ENCODE measurements at regions not wholly inside any gene's neighbourhood (a gene's known extent, or its start where the extent isn't known, plus 50 kb on each side); places are given as distances from the start of the nearest gene placed in this dataset.
"Not testable (repeated sequence)": the region's sequence is repeated elsewhere in the genome, so short reads cannot be mapped to it uniquely, and the experiment has no call there.

- DNase-seq (ENCODE audit: low read depth), result no peak
Measured at GRCh38 chr14:49106741-49107667, 479.2 kb downstream of the RPS29 start.

DNA sequence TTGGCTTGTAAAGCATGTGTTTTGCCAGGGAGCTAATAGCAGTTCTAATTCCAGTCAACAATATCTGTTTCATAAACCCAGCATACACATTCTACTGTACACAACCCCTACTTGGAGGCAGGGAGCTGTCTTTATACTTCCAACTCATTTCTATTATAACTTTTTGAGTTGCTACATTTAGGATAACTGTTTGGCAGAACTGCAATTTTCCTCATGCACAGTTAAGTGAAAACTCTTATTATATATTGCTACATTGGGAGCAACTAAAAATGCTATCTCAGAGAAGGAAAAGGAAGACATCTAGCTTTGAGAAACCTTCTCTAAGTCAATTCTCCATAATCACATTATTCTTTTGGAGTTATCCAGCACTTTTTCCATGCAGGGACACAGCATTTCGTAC lies 480.2 kb downstream of the RPS29 start:
- no peak for DNase-seq (ENCODE audit: low read depth)

GRCh38 chr14:49105512-49105911 lies 480.7 kb downstream of the RPS29 start:
- no peak for DNase-seq (ENCODE audit: low read depth)

DNA sequence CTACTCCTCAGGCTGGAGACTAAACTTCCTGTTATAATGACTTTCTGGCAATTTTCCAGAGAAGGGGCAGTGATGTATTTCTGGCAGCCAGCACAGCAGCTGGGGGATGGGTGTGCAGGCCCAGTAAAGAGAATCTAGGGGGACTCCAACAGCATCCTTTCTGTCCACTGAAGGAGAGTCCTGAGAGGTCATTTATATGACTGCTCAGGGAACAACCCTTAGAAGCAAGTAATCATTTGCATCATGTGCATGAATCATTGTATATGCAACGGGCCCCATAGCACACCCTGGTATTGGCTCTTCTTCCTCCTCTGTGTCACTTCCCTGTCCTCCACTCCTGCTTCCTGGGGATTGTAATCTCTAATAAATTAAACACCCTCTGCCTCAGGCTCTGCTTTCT lies 493.8 kb downstream of the RPS29 start:
- DNase-seq (ENCODE audit: low read depth), result no peak

DNA sequence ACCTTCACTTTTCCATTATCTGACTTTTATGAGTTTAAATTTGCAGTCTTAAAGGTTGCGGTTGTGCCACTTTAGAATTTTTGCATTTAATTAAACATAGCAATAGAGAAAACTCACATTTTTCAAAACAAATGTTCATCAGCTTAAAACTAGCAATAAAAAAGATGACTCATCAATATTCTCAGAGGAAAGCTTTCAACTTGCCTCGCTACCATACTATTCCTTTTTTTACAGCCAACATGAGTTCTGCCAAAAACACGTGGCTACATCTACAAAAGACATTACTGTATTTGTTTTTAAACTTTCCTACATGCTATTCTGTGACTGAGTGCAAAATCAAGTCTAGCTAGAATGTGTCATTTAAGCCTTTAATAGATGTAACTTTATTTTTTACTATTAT lies 497.1 kb downstream of the RPS29 start:
- no peak for DNase-seq (ENCODE audit: low read depth)

- not testable (repeated sequence) for DNase-seq (ENCODE audit: low read depth)
Measured at GRCh38 chr14:49073292-49073691, 512.9 kb downstream of the RPS29 start.

DNA sequence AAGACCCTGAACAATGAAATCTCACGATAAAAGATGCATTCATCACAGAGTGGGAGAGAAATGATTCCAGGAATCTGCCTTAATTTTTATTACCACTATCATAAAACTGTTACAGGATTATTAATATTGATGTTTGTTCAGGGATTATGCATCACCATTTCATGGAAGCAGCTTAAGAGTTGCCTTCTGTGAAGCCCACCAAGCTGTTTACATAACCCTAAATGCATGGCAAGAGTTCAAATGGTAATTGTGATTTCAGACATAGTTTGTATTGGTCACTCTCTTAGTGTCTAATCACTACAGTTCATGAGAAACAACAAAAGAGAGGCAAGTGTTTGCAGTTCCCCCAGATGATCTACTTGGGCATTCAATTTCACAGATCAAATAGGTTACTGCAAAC lies 527.7 kb downstream of the RPS29 start:
- no peak for DNase-seq (ENCODE audit: low read depth)

- DNase-seq (ENCODE audit: low read depth), result no peak
Measured at GRCh38 chr14:49057838-49058510, 528.2 kb downstream of the RPS29 start.

- no peak for DNase-seq (ENCODE audit: low read depth)
Measured at GRCh38 chr14:49056021-49056420, 530.2 kb downstream of the RPS29 start.

- no peak for DNase-seq (ENCODE audit: low read depth)
Measured at GRCh38 chr14:49052521-49052920, 533.7 kb downstream of the RPS29 start.

- DNase-seq (ENCODE audit: low read depth), result no peak
Measured at GRCh38 chr14:49051328-49052060, 534.7 kb downstream of the RPS29 start.

DNA sequence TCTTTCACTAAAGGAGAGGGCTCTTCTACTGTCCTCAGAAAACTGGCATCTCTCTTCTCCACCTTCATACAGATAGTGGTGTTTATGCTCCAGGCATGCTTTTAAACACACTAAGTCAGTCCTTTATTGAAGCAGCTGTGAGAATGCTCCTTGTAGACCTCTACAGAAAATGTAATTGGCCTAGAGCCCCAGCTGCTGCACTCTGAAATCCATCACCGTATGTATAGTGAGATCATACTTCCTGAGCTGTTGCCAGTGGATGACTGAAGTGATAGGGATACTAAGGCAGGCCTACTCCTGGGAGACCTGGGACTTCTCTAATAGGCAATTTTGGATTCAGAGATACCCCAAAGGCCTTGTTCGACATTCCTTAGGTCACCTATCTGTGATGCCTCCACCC lies 535.4 kb downstream of the RPS29 start:
- no peak for DNase-seq (ENCODE audit: low read depth)

- no peak for DNase-seq (ENCODE audit: low read depth)
Measured at GRCh38 chr14:49049711-49050110, 536.5 kb downstream of the RPS29 start.

- no peak for DNase-seq (ENCODE audit: low read depth)
Measured at GRCh38 chr14:49044981-49045380, 541.2 kb downstream of the RPS29 start.

DNA sequence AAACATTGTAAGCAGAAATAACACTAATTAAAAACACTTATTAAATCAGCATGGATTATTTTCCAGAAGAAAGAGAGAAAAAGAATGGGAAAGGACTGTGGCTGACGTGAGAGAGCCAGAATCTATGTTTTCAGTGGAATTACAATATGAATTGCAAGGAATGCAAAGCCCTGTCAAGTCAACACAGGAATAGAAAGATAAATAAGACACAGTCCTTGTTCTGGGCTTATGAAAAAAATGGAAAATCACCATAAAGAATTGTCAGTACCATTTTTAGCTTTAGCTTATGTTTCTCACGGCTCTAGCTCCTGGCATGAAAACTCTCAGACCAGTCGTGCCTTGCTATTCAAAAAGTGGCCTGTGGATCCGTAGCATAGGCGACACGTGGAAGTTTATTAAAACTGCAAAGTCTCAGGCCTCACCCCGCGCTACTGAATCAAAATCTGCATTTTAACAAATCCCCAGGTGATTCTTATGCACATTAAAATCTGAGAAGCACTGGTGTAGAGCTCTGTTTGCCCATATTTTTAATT lies 549.1 kb downstream of the RPS29 start:
- DNase-seq (ENCODE audit: low read depth), result no peak

- DNase-seq (ENCODE audit: low read depth), result no peak
Measured at GRCh38 chr14:49036266-49036665, 549.9 kb downstream of the RPS29 start.

DNA sequence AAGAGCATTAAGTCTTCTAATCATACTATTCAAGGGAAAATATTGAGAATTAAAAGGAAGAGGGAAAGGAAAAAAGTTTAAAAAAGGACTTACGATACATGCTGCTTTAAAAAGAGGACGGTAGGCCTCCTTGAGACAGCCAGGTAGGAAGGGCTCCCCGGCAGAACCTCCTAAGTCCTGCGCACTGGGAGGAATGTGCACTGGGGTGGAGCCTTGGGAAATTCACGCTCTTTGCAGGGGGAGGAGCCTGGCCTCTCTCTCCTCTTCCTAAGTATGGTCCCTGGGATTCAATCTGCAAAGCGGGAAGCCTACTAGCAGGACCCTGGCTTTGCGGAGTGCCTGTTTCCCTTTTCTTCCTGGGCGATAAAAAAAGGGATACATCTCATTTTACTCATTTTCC lies 553.0 kb downstream of the RPS29 start:
- DNase-seq (ENCODE audit: low read depth), result no peak

DNA sequence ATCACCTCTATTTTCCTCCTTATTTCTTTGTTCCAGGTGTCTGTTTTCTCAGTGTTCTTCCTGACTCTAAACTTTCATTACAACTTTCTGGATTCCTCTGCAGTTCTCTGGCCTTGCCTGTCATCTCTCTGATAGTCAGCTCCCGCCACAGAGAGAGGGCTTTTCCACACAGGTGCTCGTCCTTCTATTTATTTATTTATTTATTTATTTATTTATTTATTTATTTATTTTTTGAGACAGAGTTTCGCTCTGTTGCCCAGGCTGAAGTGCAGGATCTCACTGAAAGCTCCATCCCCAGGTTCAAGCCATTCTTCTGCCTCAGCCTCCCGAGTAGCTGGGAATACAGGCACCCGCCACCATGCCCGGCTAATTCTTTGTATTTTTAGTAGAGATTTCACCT lies 554.5 kb downstream of the RPS29 start:
- DNase-seq (ENCODE audit: low read depth), result not testable (repeated sequence)

GRCh38 chr14:49019467-49020115 lies 566.6 kb downstream of the RPS29 start:
- DNase-seq (ENCODE audit: low read depth), result no peak

DNA sequence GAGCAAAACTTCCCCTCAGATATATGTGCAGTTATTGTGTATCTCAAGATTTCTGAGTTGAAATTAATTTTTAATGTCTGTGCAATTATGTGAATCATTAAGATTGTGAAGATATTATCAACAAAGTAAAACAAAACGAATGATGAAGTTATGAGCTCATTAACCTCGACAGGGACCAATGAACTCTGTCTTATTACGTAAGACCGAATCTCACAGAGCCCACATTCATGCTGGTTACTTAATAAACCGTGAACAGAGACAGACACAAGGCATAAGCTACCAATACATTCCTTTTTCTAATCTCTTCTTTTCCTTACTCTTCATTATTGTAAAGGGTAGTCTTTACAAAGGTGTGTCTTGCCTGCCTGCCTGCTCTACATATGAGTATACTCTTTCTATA lies 568.7 kb downstream of the RPS29 start:
- no peak for DNase-seq (ENCODE audit: low read depth)

- DNase-seq (ENCODE audit: low read depth), result no peak
Measured at GRCh38 chr14:49016381-49016780, 569.8 kb downstream of the RPS29 start.

GRCh38 chr14:49014476-49014875 lies 571.7 kb downstream of the RPS29 start:
- DNase-seq (ENCODE audit: low read depth), result no peak
